Activated CD4-positive, alpha-beta T cell treated with anti-CD3 and anti-CD28 coated beads for 4 hours (primary cell): ENCODE measurements at regions not wholly inside any gene's neighbourhood (a gene's known extent, or its start where the extent isn't known, plus 50 kb on each side); places are given as distances from the start of the nearest gene placed in this dataset.

Experiments used
- DNase-seq, 2 donors: peaks; one replicate each; pipeline ENCODE4 v3.0.0-alpha.2; 2020

- no peak for DNase-seq
These were observed 456.3 kb downstream of the DTHD1 start for GRCh38 chr4:36737691-36738090.

- DNase-seq = no peak
These were observed 459.4 kb downstream of the DTHD1 start for GRCh38 chr4:36740796-36741310.

- no peak for DNase-seq
These were observed 466.1 kb downstream of the DTHD1 start for GRCh38 chr4:36747277-36748129.

- no peak for DNase-seq
These were observed 471.6 kb downstream of the DTHD1 start for GRCh38 chr4:36753048-36753447.

GRCh38 chr4:36757580-36758311, 476.3 kb downstream of the DTHD1 start:
- no peak for DNase-seq

GRCh38 chr4:36758312-36759178, 477.1 kb downstream of the DTHD1 start:
- DNase-seq = no peak

- no peak for DNase-seq
These were observed 480.2 kb downstream of the DTHD1 start for GRCh38 chr4:36761607-36762006.

- DNase-seq = no peak
These were observed 480.7 kb upstream of the NWD2 start for GRCh38 chr4:36763814-36764213.

GRCh38 chr4:36767596-36767995, 476.9 kb upstream of the NWD2 start:
- DNase-seq = no peak

- no peak for DNase-seq
These were observed 473.0 kb upstream of the NWD2 start for GRCh38 chr4:36771411-36772153.

GRCh38 chr4:36772154-36772516, 472.4 kb upstream of the NWD2 start:
- no peak for DNase-seq

- no peak for DNase-seq
These were observed 471.1 kb upstream of the NWD2 start for GRCh38 chr4:36773467-36773866.

- no peak for DNase-seq
These were observed 469.0 kb upstream of the NWD2 start for GRCh38 chr4:36775544-36775943.

- no peak for DNase-seq
These were observed 464.9 kb upstream of the NWD2 start for GRCh38 chr4:36779601-36780000.

GRCh38 chr4:36785973-36786372, 458.6 kb upstream of the NWD2 start:
- DNase-seq = no peak

- DNase-seq = no peak
These were observed 458.0 kb upstream of the NWD2 start for GRCh38 chr4:36786519-36786918.

- DNase-seq = no peak
These were observed 449.8 kb upstream of the NWD2 start for GRCh38 chr4:36794716-36795115.

- DNase-seq = no peak
These were observed 432.4 kb upstream of the NWD2 start for GRCh38 chr4:36812149-36812548.

GRCh38 chr4:36815536-36815935, 429.0 kb upstream of the NWD2 start:
- no peak for DNase-seq

GRCh38 chr4:36823199-36823967, 421.2 kb upstream of the NWD2 start:
- DNase-seq = no peak

GRCh38 chr4:36824682-36825081, 419.9 kb upstream of the NWD2 start:
- DNase-seq = no peak

- DNase-seq = no peak
These were observed 409.3 kb upstream of the NWD2 start for GRCh38 chr4:36835246-36835645.
